HEK293 (cell line): ENCODE measurements at regions not wholly inside any gene's neighbourhood (a gene's known extent, or its start where the extent isn't known, plus 50 kb on each side); places are given as distances from the start of the nearest gene placed in this dataset.

Experiments
- CTCF ChIA-PET: fragments of 350-600 bp; formaldehyde crosslinking; extraction: SDS; loops from one replicate; lab custom pipeline; 2021; ENCODE audit warnings: antibody characterized with exemption; lab: Yijun Ruan, JAX
- POLR2A ChIA-PET: fragments of 300-600 bp; formaldehyde crosslinking; extraction: SDS; loops from one replicate; lab custom pipeline; 2020; ENCODE audit warnings: antibody characterized with exemption, inconsistent platforms; lab: Yijun Ruan, JAX
- H3K27ac ChIP-seq: fragments of 200-500 bp; sonication (Bioruptor generic); 2 replicates; pipeline ENCODE4 v1.5.1; 2014; ENCODE audit warnings: low read depth, low read length, control low read depth, inconsistent platforms; ENCODE audit errors: extremely low read depth
- H3K36me3 ChIP-seq, 2 experiments: fragments of 200-500 bp in 1 of 2; sonication (Bioruptor generic) in 1 of 2; 1 replicate in 1 of 2; 2 replicates in 1 of 2; pipeline ENCODE4 v1.5.1; 2014 to 2017; ENCODE audit warnings: inconsistent platforms in 2 of 2, low read length in 2 of 2; ENCODE audit not compliant: control insufficient read depth in 2 of 2, insufficient read depth in 1 of 2
- H3K4me1 ChIP-seq: fragments of 200-500 bp; sonication (Bioruptor generic); 2 replicates; pipeline ENCODE4 v1.5.1; 2014; ENCODE audit warnings: mild to moderate bottlenecking, low read length, inconsistent platforms; ENCODE audit not compliant: control insufficient read depth, insufficient read depth
- H3K4me3 ChIP-seq: 2 replicates; pipeline ENCODE4 v1.5.1; 2011; ENCODE audit warnings: low read depth, mild to moderate bottlenecking, control low read depth, low read length, moderate library complexity
- H3K9me3 ChIP-seq: fragments of 200-500 bp; sonication (Bioruptor generic); 2 replicates; pipeline ENCODE4 v1.5.1; 2014; ENCODE audit warnings: low read depth, low read length, inconsistent platforms; ENCODE audit not compliant: control insufficient read depth, insufficient read depth
- ATF2 ChIP-seq: fragments of 450-650 bp; formaldehyde crosslinking; IDR thresholded peaks from 2 replicates; pipeline ENCODE4 v1.5.1; 2016; ENCODE audit warnings: missing biosample characterization, missing genetic modification characterization, low read depth
- GFI1B ChIP-seq: fragments of 450-650 bp; formaldehyde crosslinking; IDR thresholded peaks from 2 replicates; pipeline ENCODE4 v1.5.1; 2016; ENCODE audit warnings: missing biosample characterization, missing genetic modification characterization
- HIC1 ChIP-seq: fragments of 450-650 bp; formaldehyde crosslinking; IDR thresholded peaks from 2 replicates; pipeline ENCODE4 v1.5.1; 2016; ENCODE audit warnings: missing biosample characterization, missing genetic modification characterization
- INSM2 ChIP-seq: fragments of 450-650 bp; formaldehyde crosslinking; IDR thresholded peaks from 2 replicates; pipeline ENCODE4 v1.5.1; 2016; ENCODE audit warnings: missing biosample characterization, missing genetic modification characterization
- PBX3 ChIP-seq: sonication (generic); formaldehyde crosslinking; IDR thresholded peaks from 2 replicates; pipeline ENCODE4 v1.8.1; 2022; ENCODE audit warnings: mild to moderate bottlenecking, moderate library complexity, missing genetic modification reagents
- YY2 ChIP-seq: fragments of 450-650 bp; formaldehyde crosslinking; IDR thresholded peaks from 2 replicates; pipeline ENCODE4 v1.5.1; 2016; ENCODE audit warnings: missing biosample characterization, missing genetic modification characterization
- ZBTB7A ChIP-seq: fragments of 450-650 bp; formaldehyde crosslinking; IDR thresholded peaks from 2 replicates; pipeline ENCODE4 v1.5.1; 2016; ENCODE audit warnings: low read depth, missing biosample characterization, missing genetic modification characterization
- ZFP41 ChIP-seq: fragments of 450-650 bp; formaldehyde crosslinking; IDR thresholded peaks from 2 replicates; pipeline ENCODE4 v1.5.1; 2016; ENCODE audit warnings: missing biosample characterization, missing genetic modification characterization, borderline replicate concordance
- ZNF121 ChIP-seq: fragments of 450-650 bp; formaldehyde crosslinking; IDR thresholded peaks from 2 replicates; pipeline ENCODE4 v1.5.1; 2016; ENCODE audit warnings: missing biosample characterization, missing genetic modification characterization
- ZNF146 ChIP-seq: fragments of 450-650 bp; formaldehyde crosslinking; IDR thresholded peaks from 2 replicates; pipeline ENCODE4 v1.5.1; 2016; ENCODE audit warnings: missing biosample characterization, missing genetic modification characterization
- ZNF174 ChIP-seq: fragments of 450-650 bp; formaldehyde crosslinking; IDR thresholded peaks from 2 replicates; pipeline ENCODE4 v1.5.0; 2017; ENCODE audit warnings: missing biosample characterization, mild to moderate bottlenecking, missing genetic modification characterization
- ZNF18 ChIP-seq: fragments of 450-650 bp; formaldehyde crosslinking; IDR thresholded peaks from 2 replicates; pipeline ENCODE4 v1.5.1; 2016; ENCODE audit warnings: missing biosample characterization, missing genetic modification characterization
- ZNF362 ChIP-seq: fragments of 450-650 bp; formaldehyde crosslinking; IDR thresholded peaks from 2 replicates; pipeline ENCODE4 v1.5.1; 2016; ENCODE audit warnings: missing biosample characterization, missing genetic modification characterization
- ZNF514 ChIP-seq: fragments of 450-650 bp; formaldehyde crosslinking; IDR thresholded peaks from 2 replicates; pipeline ENCODE4 v1.5.1; 2016; ENCODE audit warnings: missing biosample characterization, missing genetic modification characterization
- ZNF580 ChIP-seq: fragments of 450-650 bp; formaldehyde crosslinking; IDR thresholded peaks from 2 replicates; pipeline ENCODE4 v1.5.1; 2016; ENCODE audit warnings: missing biosample characterization, missing genetic modification characterization
- ZSCAN23 ChIP-seq: fragments of 450-650 bp; formaldehyde crosslinking; IDR thresholded peaks from 2 replicates; pipeline ENCODE4 v1.5.1; 2016; ENCODE audit warnings: missing biosample characterization, missing genetic modification characterization

- TF ChIP-seq ZBTB7A (tag by site-specific recombination) (no peak), ZNF362 (tag by site-specific recombination) (no peak), ZFP41 (tag by site-specific recombination) (no peak), HIC1 (no peak), PBX3 (CRISPR knock-in tag) (no peak), ZNF146 (tag by site-specific recombination) (no peak), ATF2 (tag by site-specific recombination) (no peak), ZNF18 (no peak), ZNF121 (tag by site-specific recombination) (no peak), ZNF174 (tag by site-specific recombination) (no peak), INSM2 (no peak), ZNF580 (no peak), ZNF514 (tag by site-specific recombination) (no peak), YY2 (tag by site-specific recombination) (no peak), GFI1B (tag by site-specific recombination) (no peak), ZSCAN23 (tag by site-specific recombination) (no peak)
- CTCF ChIA-PET = no interaction called here
- H3K27ac ChIP-seq = no peak overlapping the region
Observed at GRCh38 chr19:31759359-31759758, 410.1 kb upstream of the TSHZ3 start.

More at GRCh38 chr19:31759359-31759758, 410.1 kb upstream of the TSHZ3 start:
- Histone ChIP-seq H3K4me3 (no peak overlapping the region), H3K4me1 (no peaks in the 10 kb centered on the region), H3K36me3 (no peaks in the 10 kb centered on the region; a peak in 1 of 3 replicates), H3K9me3 (peaks cover 14% of the 10 kb centered on the region)
- POLR2A ChIA-PET = no interaction called here
